Loucy (cell line): ENCODE measurements at regions not wholly inside any gene's neighbourhood (a gene's known extent, or its start where the extent isn't known, plus 50 kb on each side); places are given as distances from the start of the nearest gene placed in this dataset.

Source experiments
- CTCF ChIP-seq: fragments of 200-600 bp; sonication (generic); conservative IDR thresholded peaks from 2 replicates; pipeline ENCODE4 v1.5.1; 2014; ENCODE audit warnings: mild to moderate bottlenecking, antibody characterized with exemption, low read length
- EZH2phosphoT487 ChIP-seq: fragments of 200-600 bp; IDR thresholded peaks from 2 replicates; pipeline ENCODE4 v1.6.1; 2018; ENCODE audit warnings: antibody characterized with exemption, mild to moderate bottlenecking, moderate library complexity, borderline replicate concordance

GRCh38 chr5:18526792-18527405 is 892.6 kb downstream of the TAF11L14 start:
- no peak for TF ChIP-seq CTCF
- TF ChIP-seq EZH2phosphoT487, result no peak
